Spleen (tissue), 7 donors: ENCODE measurements at regions not wholly inside any gene's neighbourhood (a gene's known extent, or its start where the extent isn't known, plus 50 kb on each side); places are given as distances from the start of the nearest gene placed in this dataset.

Experiments
- POLR2A ChIP-seq, 3 donors: fragments of 450-650 bp; IDR thresholded peaks; one replicate each; pipeline ENCODE4 v1.5.1; 2017; ENCODE audit warnings: antibody characterized with exemption in 3 of 3, mild to moderate bottlenecking in 1 of 3
- POLR2AphosphoS5 ChIP-seq, 3 donors: sonication (generic); formaldehyde crosslinking; IDR thresholded peaks; one replicate each; pipeline ENCODE4 v1.5.1; 2017; ENCODE audit warnings: antibody characterized with exemption in 3 of 3
- TF ChIP-seq, protein P1 (sequence below), 11 experiments: fragments of 200-600 bp in 7 of 11; fragments of 450-650 bp in 4 of 11; sonication (generic) in 4 of 11; IDR thresholded peaks in 8 of 11; conservative IDR thresholded peaks in 3 of 11; 1 replicate in 7 of 11; 2 replicates in 4 of 11; pipeline versions ENCODE4 v1.4.0 to v1.8.0; 2016 to 2021; ENCODE audit warnings: antibody characterized with exemption in 11 of 11, inconsistent platforms in 4 of 11, mild to moderate bottlenecking in 1 of 11
- donor health status: DM: no; HTN: no; CAD: no; lungs with moderate emphysema.
- donor health status: DM: no; HTN: no; CAD: no.
- donor health status: DM: no; HTN: no; CAD: no.

DNA sequence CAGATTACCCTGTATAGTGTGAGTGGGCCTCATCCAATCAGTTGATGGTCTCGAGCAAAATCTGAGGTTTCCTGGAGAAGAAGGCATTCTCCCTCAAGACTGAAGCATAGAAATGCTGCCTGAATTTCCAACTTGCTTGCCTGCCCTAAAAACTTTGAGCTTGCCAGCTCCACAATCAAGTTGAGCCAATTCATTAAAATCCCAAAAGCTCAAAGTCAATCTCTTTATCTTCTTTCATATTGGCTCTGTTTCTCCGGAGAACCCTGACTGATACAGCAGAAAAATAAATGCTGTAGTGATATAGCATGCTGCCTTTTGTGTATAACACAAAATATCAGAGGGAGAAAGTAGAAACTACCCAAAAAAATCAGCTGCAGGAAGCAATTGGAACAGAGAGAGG is 72.5 kb upstream of the NMUR2 start:
- no peak for TF ChIP-seq POLR2A (IDR thresholded peaks at IDR 0.05)
- TF ChIP-seq, protein P1, sequence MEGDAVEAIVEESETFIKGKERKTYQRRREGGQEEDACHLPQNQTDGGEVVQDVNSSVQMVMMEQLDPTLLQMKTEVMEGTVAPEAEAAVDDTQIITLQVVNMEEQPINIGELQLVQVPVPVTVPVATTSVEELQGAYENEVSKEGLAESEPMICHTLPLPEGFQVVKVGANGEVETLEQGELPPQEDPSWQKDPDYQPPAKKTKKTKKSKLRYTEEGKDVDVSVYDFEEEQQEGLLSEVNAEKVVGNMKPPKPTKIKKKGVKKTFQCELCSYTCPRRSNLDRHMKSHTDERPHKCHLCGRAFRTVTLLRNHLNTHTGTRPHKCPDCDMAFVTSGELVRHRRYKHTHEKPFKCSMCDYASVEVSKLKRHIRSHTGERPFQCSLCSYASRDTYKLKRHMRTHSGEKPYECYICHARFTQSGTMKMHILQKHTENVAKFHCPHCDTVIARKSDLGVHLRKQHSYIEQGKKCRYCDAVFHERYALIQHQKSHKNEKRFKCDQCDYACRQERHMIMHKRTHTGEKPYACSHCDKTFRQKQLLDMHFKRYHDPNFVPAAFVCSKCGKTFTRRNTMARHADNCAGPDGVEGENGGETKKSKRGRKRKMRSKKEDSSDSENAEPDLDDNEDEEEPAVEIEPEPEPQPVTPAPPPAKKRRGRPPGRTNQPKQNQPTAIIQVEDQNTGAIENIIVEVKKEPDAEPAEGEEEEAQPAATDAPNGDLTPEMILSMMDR (IDR thresholded peaks at IDR 0.05 in 8 of 11, conservative IDR thresholded peaks at IDR 0.05 in 3 of 11): no peak
- TF ChIP-seq POLR2AphosphoS5 (IDR thresholded peaks at IDR 0.05): no peak
